Neural cell (in vitro differentiated cells): ENCODE measurements at regions not wholly inside any gene's neighbourhood (a gene's known extent, or its start where the extent isn't known, plus 50 kb on each side); places are given as distances from the start of the nearest gene placed in this dataset.

Source experiments
- H2AFZ ChIP-seq: fragments of 200-600, 300-800 bp; sonication (generic), shearing (Covaris generic); 2 replicates; pipeline ENCODE4 v1.6.0; 2014; ENCODE audit warnings: low read depth, mild to moderate bottlenecking, antibody characterized with exemption, low read length, moderate library complexity
- H3F3A ChIP-seq: fragments of 200-600 bp; shearing (Covaris generic); 2 replicates; pipeline ENCODE4 v1.6.1; 2016; ENCODE audit warnings: mild to moderate bottlenecking, moderate library complexity, mixed read lengths, antibody characterized with exemption, low read length; ENCODE audit not compliant: insufficient read depth, poor library complexity, severe bottlenecking
- H3K27ac ChIP-seq: fragments of 200-600, 300-800 bp; sonication (generic), shearing (Covaris generic); 2 replicates; pipeline ENCODE4 v1.5.1; 2014; ENCODE audit warnings: mild to moderate bottlenecking, low read length, moderate library complexity
- H3K27me3 ChIP-seq: fragments of 300-800, 200-600 bp; sonication (generic), shearing (Covaris generic); 2 replicates; pipeline ENCODE4 v1.6.0; 2014; ENCODE audit warnings: mild to moderate bottlenecking, low read depth, low read length, moderate library complexity; ENCODE audit not compliant: insufficient read depth
- H3K36me3 ChIP-seq: fragments of 300-800, 200-600 bp; sonication (generic), shearing (Covaris generic); 2 replicates; pipeline ENCODE4 v1.5.1; 2014; ENCODE audit warnings: mild to moderate bottlenecking, antibody characterized with exemption, low read length, moderate library complexity; ENCODE audit not compliant: insufficient read depth
- H3K4me2 ChIP-seq: fragments of 300-800, 200-600 bp; sonication (generic), shearing (Covaris generic); 2 replicates; pipeline ENCODE4 v1.6.0; 2014; ENCODE audit warnings: mild to moderate bottlenecking, low read length
- H3K4me3 ChIP-seq: fragments of 300-800, 200-600 bp; sonication (generic), shearing (Covaris generic); 2 replicates; pipeline ENCODE4 v1.5.1; 2014; ENCODE audit warnings: mild to moderate bottlenecking, low read length, moderate library complexity
- H3K79me2 ChIP-seq: fragments of 200-600 bp; shearing (Covaris generic); replicated peaks from 2 replicates; pipeline ENCODE4 v1.6.0; 2014; ENCODE audit warnings: mild to moderate bottlenecking, low read length, moderate library complexity; ENCODE audit not compliant: insufficient read depth
- H3K9ac ChIP-seq: fragments of 300-800, 200-600 bp; sonication (generic), shearing (Covaris generic); 2 replicates; pipeline ENCODE4 v1.6.1; 2016; ENCODE audit warnings: mild to moderate bottlenecking, low read length, mixed read lengths
- H3K9me2 ChIP-seq: fragments of 200-600 bp; shearing (Covaris generic); 2 replicates; pipeline ENCODE4 v1.6.1; 2016; ENCODE audit warnings: mild to moderate bottlenecking, low read length, mixed read lengths; ENCODE audit not compliant: insufficient read depth
- H3K9me3 ChIP-seq: fragments of 200-600, 300-800 bp; sonication (generic), shearing (Covaris generic); 2 replicates; pipeline ENCODE4 v1.6.1; 2016; ENCODE audit warnings: mild to moderate bottlenecking, mixed run types, low read length, moderate library complexity, mixed read lengths
- H4K20me1 ChIP-seq: fragments of 200-600 bp; shearing (Covaris generic); 2 replicates; pipeline ENCODE4 v1.6.1; 2016; ENCODE audit warnings: mild to moderate bottlenecking, mixed run types; ENCODE audit not compliant: insufficient read depth
- EZH2 ChIP-seq: fragments of 200-600, 300-800 bp; shearing (Covaris generic), sonication (generic); IDR thresholded peaks from 2 replicates; pipeline ENCODE4 v1.6.1; 2014; ENCODE audit warnings: antibody characterized with exemption, low read length, borderline replicate concordance, mild to moderate bottlenecking; ENCODE audit not compliant: insufficient read depth, poor library complexity, severe bottlenecking
- MXI1 ChIP-seq: fragments of 450-650 bp; conservative IDR thresholded peaks from 2 replicates; pipeline ENCODE4 v1.6.1; 2014; ENCODE audit warnings: antibody characterized with exemption, mild to moderate bottlenecking; ENCODE audit not compliant: poor library complexity, severe bottlenecking
- POLR2AphosphoS5 ChIP-seq: IDR thresholded peaks from 2 replicates; pipeline ENCODE4 v1.6.1; 2012
- RAD21 ChIP-seq: fragments of 450-650 bp; conservative IDR thresholded peaks from 2 replicates; pipeline ENCODE4 v1.6.1; 2014; ENCODE audit warnings: antibody characterized with exemption, mild to moderate bottlenecking, moderate library complexity
- SMC3 ChIP-seq: fragments of 450-650 bp; conservative IDR thresholded peaks from 2 replicates; pipeline ENCODE4 v1.6.1; 2014; ENCODE audit warnings: antibody characterized with exemption, mild to moderate bottlenecking, moderate library complexity; ENCODE audit not compliant: poor library complexity
- TF ChIP-seq, protein P1 (sequence below): IDR thresholded peaks from 2 replicates; pipeline ENCODE4 v1.6.1; 2012; ENCODE audit warnings: borderline replicate concordance

DNA sequence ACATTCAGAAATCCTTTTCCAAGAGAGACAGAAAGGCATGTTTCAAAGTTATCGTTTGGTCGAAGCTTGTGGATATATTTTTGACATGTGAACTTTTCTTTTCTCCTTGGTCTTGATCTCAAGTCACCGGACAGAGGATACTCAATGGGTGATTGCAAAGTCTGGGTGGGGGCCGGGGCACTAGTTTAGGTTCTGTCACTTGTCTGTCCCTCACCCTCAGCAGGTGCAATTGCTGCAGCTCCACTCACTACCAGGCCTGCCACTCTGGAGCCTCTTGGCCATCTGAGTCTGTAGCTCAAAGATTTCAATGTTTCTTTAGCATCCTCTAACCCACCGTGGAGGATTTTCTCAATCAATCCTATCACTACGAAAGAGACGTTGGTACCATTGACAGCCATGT, 246.0 kb upstream of the C1orf174 start:
- no peaks in the 10 kb centered on the region for H3K36me3 ChIP-seq
- H2AFZ ChIP-seq, result no peak overlapping the region
- no peaks in the 10 kb centered on the region for H3K9me3 ChIP-seq
- H3K4me3 ChIP-seq, result no peak overlapping the region
- H3K9ac ChIP-seq, result no peak overlapping the region
- no peaks in the 10 kb centered on the region for H3F3A ChIP-seq
- H3K4me2 ChIP-seq, result no peak overlapping the region
- no peaks in the 10 kb centered on the region for H3K79me2 ChIP-seq
- H3K27ac ChIP-seq, result no peak overlapping the region
- H3K27me3 ChIP-seq, result no peaks in the 10 kb centered on the region
- no peaks in the 10 kb centered on the region for H3K9me2 ChIP-seq
- TF ChIP-seq MXI1, result no peak
- TF ChIP-seq, protein P1, sequence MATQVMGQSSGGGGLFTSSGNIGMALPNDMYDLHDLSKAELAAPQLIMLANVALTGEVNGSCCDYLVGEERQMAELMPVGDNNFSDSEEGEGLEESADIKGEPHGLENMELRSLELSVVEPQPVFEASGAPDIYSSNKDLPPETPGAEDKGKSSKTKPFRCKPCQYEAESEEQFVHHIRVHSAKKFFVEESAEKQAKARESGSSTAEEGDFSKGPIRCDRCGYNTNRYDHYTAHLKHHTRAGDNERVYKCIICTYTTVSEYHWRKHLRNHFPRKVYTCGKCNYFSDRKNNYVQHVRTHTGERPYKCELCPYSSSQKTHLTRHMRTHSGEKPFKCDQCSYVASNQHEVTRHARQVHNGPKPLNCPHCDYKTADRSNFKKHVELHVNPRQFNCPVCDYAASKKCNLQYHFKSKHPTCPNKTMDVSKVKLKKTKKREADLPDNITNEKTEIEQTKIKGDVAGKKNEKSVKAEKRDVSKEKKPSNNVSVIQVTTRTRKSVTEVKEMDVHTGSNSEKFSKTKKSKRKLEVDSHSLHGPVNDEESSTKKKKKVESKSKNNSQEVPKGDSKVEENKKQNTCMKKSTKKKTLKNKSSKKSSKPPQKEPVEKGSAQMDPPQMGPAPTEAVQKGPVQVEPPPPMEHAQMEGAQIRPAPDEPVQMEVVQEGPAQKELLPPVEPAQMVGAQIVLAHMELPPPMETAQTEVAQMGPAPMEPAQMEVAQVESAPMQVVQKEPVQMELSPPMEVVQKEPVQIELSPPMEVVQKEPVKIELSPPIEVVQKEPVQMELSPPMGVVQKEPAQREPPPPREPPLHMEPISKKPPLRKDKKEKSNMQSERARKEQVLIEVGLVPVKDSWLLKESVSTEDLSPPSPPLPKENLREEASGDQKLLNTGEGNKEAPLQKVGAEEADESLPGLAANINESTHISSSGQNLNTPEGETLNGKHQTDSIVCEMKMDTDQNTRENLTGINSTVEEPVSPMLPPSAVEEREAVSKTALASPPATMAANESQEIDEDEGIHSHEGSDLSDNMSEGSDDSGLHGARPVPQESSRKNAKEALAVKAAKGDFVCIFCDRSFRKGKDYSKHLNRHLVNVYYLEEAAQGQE, result no peak
- H4K20me1 ChIP-seq, result no peaks in the 10 kb centered on the region

DNA sequence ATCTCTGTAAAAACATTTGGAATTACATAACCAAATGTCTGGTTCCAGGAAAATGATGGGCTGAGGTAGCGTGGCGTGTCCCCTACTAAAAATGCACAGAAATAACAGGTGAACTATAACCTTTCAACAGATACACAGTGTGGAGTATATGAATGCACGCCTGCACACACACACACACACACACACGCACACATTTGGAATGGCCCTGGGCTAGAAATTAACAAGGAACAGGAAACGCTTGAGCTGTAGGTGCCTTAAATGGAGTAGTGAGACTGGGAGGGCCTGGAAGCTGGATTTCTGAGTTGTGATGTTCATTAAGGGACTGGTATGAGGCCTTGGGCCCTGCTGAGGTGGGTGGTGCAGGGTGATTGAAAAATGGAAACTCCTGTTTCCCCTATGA, 246.5 kb upstream of the C1orf174 start:
- H3K36me3 ChIP-seq, result no peaks in the 10 kb centered on the region
- no peak overlapping the region for H3K9ac ChIP-seq
- H3K9me3 ChIP-seq, result no peaks in the 10 kb centered on the region
- no peaks in the 10 kb centered on the region for H3K9me2 ChIP-seq
- H3K27ac ChIP-seq, result no peak overlapping the region
- H3F3A ChIP-seq, result no peaks in the 10 kb centered on the region
- H3K79me2 ChIP-seq, result no peaks in the 10 kb centered on the region
- H3K27me3 ChIP-seq, result no peaks in the 10 kb centered on the region
- no peak overlapping the region for H3K4me3 ChIP-seq
- no peaks in the 10 kb centered on the region for H4K20me1 ChIP-seq
- no peak for TF ChIP-seq RAD21
- H2AFZ ChIP-seq, result no peak overlapping the region
- no peak overlapping the region for H3K4me2 ChIP-seq

DNA sequence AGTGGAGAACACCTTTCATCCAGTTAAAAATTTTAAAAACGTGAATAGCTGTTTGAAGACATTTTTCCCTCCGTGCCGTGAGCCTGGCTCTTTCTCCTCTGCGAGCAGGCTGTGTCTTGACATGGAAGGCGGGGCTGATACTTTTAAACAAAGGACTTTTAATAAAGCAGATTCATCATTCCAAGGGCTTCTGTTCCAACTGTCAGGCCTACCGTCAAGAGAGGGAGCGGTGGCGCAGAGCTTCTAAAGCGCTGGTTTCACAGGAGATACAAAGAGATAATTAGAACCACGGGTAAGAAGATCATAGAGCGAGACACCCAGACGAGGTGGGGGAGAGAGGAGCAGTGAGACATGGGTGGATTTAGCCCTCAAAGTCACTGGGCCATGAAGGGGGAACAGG, 247.4 kb upstream of the C1orf174 start:
- Histone ChIP-seq H3K4me2 (no peak overlapping the region), H3K27ac (no peak overlapping the region), H3K9me3 (no peaks in the 10 kb centered on the region), H3K36me3 (no peaks in the 10 kb centered on the region), H3K79me2 (no peaks in the 10 kb centered on the region), H3K4me3 (no peak overlapping the region), H3F3A (no peaks in the 10 kb centered on the region), H4K20me1 (no peaks in the 10 kb centered on the region), H3K9me2 (no peaks in the 10 kb centered on the region), H3K9ac (no peak overlapping the region), H2AFZ (no peak overlapping the region), H3K27me3 (no peaks in the 10 kb centered on the region)
- TF ChIP-seq EZH2, result no peak
- TF ChIP-seq POLR2AphosphoS5, result no peak
- TF ChIP-seq SMC3, result no peak

DNA sequence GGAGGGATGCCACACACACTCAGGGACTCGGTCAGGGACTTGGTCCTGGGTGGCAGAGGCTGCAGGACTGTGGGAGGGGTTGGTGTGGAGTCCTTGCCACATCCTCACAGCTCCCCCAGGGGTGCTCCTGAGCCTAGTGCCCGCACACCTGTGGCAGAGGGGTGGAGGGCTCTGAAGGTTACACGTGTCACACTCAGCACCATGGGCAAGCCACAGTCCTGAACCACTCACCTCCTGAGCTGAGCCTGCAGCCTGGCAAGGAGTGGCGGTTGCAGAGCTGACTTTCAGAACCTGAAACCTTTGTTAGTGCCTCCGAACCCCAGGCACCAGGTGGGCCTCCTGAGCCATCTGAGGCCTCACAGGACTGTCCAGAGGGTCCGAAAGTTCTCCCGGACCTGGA, 249.2 kb upstream of the C1orf174 start:
- no peaks in the 10 kb centered on the region for H3K9me2 ChIP-seq
- H3K9ac ChIP-seq, result no peak overlapping the region
- no peak overlapping the region for H3K4me3 ChIP-seq
- H2AFZ ChIP-seq, result no peak overlapping the region
- no peaks in the 10 kb centered on the region for H4K20me1 ChIP-seq
- H3K27ac ChIP-seq, result no peak overlapping the region
- no peak overlapping the region for H3K4me2 ChIP-seq
- H3F3A ChIP-seq, result no peaks in the 10 kb centered on the region
- no peaks in the 10 kb centered on the region for H3K9me3 ChIP-seq
- no peak for TF ChIP-seq EZH2
- no peaks in the 10 kb centered on the region for H3K27me3 ChIP-seq
- H3K36me3 ChIP-seq, result no peaks in the 10 kb centered on the region
- H3K79me2 ChIP-seq, result no peaks in the 10 kb centered on the region
